ENCODE measurements at regions not wholly inside any gene's neighbourhood (a gene's known extent, or its start where the extent isn't known, plus 50 kb on each side); places are given as distances from the start of the nearest gene placed in this dataset.
"Not testable (repeated sequence)": the region's sequence is repeated elsewhere in the genome, so short reads cannot be mapped to it uniquely, and the experiment has no call there.

GRCh38 chr13:46498650-46499049 is 54.3 kb upstream of the LRCH1 start:
- DNase-seq = no peak

GRCh38 chr13:46496086-46496485 is 56.9 kb upstream of the LRCH1 start:
- DNase-seq = no peak

DNA sequence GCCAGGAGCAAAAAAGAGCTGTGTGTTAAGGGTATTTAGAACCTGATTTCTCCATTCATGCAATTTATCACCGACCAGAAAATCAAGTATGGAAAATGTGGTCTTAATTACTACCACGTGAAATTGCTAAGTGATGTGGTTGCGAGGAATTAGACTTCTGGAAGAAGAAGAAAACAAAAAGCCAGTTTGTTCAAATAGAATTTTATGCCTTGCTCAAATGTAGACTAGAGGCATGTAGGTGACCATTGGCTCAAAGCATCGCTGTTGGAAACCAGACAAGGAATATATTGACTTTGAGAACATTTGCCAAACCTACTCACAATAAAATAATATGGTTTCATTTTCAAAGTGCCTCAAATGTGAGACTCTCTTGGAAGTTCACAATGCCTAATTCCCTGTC is 57.3 kb upstream of the LRCH1 start:
- DNase-seq = no peak

GRCh38 chr13:46495066-46495465 is 57.9 kb upstream of the LRCH1 start:
- DNase-seq = no peak

- no peak for DNase-seq
Measured at GRCh38 chr13:46492946-46493345, 60.0 kb upstream of the LRCH1 start.

DNA sequence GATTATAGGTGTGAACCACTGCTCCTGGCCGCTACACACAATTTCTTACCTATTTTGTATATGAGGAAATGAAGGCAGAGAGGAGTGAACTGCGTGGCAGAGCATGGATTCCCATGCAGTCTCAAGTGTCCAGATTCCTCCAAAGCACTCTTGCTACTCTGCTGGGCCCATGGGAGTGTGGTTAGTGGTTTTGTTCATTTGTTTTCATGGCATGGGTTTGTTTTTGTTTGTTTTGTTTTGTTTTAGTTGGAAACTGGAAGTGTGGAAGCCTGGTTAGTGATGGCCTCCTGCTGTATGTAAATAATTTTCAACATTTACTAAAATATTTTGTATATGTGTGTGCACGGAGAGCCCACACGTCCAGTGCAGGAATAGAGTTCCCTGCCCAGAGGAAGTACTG is 61.3 kb upstream of the LRCH1 start:
- no peak for DNase-seq

DNA sequence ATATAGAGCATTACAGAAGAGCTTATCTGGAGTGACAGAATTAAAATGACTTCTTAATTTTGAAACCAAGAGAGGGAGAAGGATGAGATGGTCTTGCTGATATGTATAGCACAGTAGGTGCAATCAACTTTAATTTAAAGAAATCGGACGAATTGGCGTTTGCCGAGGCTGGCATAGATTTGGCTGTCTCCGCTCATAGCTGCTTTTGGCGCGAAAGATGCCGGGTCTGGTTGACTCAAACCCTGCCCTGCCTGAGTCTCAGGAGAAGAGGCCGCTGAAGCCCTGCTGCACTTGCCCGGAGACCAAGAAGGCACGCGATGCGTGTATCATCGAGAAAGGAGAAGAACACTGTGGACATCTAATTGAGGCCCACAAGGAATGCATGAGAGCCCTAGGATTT is 62.3 kb upstream of the LRCH1 start:
- not testable (repeated sequence) for DNase-seq

GRCh38 chr13:46490129-46490528 is 62.8 kb upstream of the LRCH1 start:
- DNase-seq = no peak

DNA sequence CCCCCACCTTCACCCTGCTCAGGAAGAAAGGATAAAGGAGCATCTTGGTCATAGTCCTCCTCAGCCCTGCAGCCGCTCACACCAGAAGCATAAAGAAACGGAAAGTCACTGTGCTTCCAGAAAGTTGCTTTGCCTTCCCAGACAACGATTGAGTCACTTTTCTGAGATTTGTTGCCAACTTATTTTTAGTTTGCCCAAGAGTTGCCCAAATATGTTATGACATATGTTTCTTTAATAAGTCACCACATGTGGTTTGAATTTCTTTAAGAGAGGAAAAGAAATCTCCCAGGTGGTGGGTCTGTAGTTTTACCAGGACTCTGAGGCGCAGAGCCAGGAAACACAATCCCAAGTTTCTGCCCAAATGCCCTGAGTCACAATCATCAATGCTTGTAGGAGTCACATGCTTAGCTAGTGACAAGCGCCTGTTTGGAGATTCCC is 63.4 kb upstream of the LRCH1 start:
- no peak for DNase-seq

- DNase-seq = no peak
Measured at GRCh38 chr13:46487748-46488147, 65.2 kb upstream of the LRCH1 start.

GRCh38 chr13:46486270-46486669 is 66.7 kb upstream of the LRCH1 start:
- DNase-seq = no peak

- no peak for DNase-seq
Measured at GRCh38 chr13:46484561-46484960, 68.4 kb upstream of the LRCH1 start.

GRCh38 chr13:46481166-46481565 is 71.8 kb upstream of the LRCH1 start:
- DNase-seq = no peak

GRCh38 chr13:46480131-46480530 is 72.8 kb upstream of the LRCH1 start:
- DNase-seq = no peak

DNA sequence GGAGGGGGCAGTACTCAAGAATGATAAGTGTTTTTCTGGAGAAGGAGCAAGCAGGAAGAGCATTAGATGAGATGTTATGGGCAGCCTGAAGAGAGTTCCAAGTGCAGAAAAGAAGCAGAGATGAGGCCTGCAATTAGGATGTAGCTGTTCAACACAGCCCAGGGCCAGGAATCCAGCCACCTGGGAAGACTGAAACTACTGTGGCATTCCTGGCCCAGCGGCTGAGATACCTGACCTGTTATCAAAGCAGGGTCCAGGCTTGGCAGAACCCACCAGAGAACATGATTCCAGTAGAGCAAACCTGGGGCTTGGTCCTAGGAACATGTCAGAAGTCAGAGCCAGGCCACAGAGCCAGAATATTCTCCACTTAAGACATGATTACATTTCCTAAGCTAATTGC is 73.3 kb upstream of the LRCH1 start:
- no peak for DNase-seq

GRCh38 chr13:46479283-46479682 is 73.7 kb upstream of the LRCH1 start:
- no peak for DNase-seq

- no peak for DNase-seq
Measured at GRCh38 chr13:46478651-46479050, 74.3 kb upstream of the LRCH1 start.

DNA sequence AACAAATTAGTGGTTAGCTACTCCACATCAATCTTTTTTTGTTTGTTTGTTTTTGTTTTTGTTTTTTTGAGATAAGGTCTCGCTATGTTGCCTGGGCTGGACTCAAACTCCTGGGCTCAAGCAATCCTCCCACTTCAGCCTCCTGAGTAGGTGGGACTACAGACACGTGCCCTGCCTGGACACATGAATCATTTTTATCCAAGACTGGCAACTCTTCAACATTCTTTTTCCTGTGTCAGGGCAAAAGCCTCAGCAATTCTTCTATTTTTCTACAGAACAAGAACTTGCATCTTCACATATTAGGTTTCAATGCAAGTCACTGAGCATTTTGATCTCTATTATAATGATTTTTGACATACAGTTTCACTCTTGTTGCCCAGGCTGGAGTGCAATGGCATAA is 76.8 kb upstream of the LRCH1 start:
- no peak for DNase-seq

DNA sequence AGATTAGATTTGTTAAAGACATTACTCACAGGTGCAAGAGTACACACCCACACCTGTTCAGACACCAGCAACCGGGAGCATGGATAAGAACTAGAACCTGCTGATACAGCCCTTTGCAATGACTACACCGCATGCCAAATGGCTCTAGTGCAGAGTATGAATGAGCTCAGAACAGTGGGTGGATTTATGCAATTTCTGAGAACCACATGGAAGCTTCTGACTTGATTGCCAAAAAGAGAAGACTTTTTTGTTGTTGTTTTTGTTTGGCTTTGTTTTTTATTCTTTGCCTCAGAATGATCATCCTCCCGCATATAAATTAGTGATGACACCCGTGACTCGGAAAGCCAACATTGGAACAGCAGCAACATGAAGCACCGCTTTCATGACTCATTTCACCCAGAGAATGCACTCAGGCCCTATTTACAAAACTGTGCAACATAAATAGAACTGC is 77.4 kb upstream of the LRCH1 start:
- DNase-seq = no peak

DNA sequence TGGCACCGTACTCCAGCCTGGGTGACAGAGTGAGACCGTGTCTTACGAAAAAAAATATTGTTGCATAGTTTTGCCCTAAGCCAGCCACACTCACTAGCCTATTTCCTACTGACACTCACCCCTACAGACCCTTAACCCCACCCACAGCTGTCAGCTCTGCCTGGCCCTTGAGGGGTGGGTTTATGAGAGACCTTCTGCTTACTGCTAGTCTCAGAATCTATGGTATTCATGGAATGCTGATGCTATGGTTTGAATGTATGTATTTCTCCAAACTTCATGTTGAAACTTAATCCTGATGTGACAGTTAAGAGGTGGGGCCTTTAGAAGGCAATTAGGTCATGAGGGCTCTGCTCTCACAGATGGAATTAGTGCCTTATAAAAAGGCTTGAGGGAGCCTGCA is 79.2 kb upstream of the LRCH1 start:
- no peak for DNase-seq

DNA sequence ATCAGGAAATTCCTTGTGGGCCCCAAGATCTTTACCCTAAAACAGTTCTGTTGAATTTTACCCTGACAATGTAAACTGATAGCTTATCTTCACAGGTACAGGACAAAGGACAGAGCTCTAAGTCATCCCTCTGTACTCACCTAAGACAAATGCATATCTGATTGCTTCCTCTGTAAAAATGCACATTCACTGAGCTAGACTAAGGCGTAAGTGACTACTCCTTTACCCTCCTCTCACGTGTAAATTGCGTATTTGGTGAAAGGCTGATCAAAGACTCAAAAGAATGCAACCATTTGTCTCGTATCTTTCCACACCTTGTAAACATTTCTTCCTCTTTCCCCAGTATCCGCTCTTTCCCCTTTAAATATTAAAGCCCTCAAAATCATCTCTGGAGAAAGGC is 80.6 kb upstream of the LRCH1 start:
- DNase-seq = no peak

DNA sequence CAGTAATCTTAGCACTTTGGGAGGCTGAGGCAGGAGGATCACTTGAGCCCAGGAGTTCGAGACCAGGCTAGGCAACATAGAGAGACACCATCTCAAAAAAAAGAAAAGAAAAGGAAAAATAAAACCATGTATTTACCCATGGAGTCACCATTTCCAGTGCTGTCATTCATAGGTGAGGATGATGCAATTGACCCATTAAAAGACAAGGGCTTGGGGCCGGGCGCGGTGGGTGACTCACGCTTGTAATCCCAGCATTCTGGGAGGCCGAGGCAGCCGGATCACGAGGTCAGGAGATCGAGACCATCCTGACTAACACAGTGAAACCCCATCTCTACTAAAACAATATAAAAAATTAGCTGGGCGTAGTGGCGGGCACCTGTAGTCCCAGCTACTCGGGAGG is 82.6 kb upstream of the RUBCNL start:
- not testable (repeated sequence) for DNase-seq

GRCh38 chr13:46468570-46469463 is 81.8 kb upstream of the RUBCNL start:
- DNase-seq = no peak

- not testable (repeated sequence) for DNase-seq
Measured at GRCh38 chr13:46467694-46468093, 80.6 kb upstream of the RUBCNL start.

DNA sequence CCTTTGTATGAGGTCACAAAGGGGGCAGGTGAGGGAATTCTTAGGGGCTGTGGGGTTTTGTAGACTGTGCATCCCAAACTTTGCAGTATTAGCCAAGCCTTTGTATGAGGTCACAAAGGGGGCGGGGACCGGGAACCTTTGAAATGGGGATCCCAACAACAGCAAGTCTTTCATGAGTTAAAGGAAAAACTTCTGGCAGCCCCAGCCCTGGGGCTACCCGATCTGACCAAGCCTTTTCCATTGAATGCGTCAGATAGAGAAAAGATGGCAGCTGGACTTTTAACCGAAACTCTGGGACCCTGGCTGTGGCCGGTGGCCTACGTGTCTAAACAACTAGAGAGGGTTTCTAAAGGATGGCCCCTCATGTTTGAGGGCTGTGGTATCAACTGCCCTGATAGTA is 79.0 kb upstream of the RUBCNL start:
- not testable (repeated sequence) for DNase-seq
